Left forelimb (tissue), 1 donor: ENCODE measurements at regions not wholly inside any gene's neighbourhood (a gene's known extent, or its start where the extent isn't known, plus 50 kb on each side); places are given as distances from the start of the nearest gene placed in this dataset.
"Not testable (repeated sequence)": the region's sequence is repeated elsewhere in the genome, so short reads cannot be mapped to it uniquely, and the experiment has no call there.

Experiments
- DNase-seq: peaks from one replicate; pipeline ENCODE4 v3.0.0-alpha.2; 2018; ENCODE audit warnings: low spot score

DNA sequence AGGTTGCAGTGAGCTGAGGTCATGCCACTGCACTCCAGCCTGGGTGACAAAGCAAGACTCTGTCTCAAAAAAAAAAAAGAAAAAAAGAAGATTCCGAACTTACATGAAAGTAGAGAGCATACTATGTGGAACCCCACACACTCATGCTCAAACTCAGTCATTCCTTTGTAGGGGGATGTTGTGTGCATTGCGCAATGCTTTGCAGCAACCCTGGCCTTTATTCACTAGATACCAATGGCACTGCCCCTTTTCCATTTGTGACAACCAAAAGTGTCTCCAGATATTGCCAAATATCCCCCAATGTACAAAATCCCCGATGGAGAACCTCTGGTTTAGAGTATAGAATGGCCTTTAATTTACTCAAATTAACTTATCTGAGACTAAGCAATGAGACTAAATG lies 158.6 kb downstream of the GJA1 start:
- DNase-seq = no peak

GRCh38 chr6:121595646-121596045 lies 160.2 kb downstream of the GJA1 start:
- no peak for DNase-seq

GRCh38 chr6:121596441-121596840 lies 161.0 kb downstream of the GJA1 start:
- DNase-seq = no peak

DNA sequence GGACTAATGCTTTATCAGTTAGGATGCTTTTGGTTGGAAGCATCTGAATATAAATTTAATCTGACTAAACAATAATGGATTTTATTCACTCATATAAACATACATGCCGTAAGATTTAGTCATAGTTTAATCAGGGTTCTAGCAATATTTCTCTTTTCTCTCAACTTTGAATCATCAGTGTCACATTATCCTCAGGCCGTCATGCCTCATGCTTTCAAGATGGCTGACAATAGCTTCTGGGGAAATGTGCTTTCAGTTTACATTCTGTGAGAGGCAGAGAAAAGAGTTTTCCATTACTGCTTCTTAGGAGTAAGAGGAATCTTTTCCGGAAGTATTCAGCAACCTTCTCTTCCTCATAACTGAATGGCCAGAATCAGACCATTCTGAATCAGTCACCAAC lies 162.2 kb downstream of the GJA1 start:
- no peak for DNase-seq

DNA sequence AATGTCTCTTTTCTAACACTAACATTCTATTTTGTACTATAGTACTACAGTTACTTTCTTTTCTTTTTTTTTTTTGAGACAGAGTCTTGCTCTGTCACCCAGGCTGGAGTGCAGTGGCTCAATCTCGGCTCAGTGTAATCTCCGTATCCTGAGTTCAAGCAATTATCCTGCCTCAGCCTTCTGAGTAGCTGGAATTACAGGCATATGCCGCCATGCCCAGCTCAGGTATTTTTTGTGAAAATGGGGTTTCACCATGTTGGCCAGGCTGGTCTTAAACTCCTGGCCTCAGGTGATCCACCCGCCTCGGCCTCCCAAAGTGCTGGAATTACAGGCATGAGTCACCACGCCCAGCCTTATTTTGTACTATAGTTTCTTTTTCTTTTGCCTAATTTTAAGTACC lies 163.9 kb downstream of the GJA1 start:
- DNase-seq = not testable (repeated sequence)

DNA sequence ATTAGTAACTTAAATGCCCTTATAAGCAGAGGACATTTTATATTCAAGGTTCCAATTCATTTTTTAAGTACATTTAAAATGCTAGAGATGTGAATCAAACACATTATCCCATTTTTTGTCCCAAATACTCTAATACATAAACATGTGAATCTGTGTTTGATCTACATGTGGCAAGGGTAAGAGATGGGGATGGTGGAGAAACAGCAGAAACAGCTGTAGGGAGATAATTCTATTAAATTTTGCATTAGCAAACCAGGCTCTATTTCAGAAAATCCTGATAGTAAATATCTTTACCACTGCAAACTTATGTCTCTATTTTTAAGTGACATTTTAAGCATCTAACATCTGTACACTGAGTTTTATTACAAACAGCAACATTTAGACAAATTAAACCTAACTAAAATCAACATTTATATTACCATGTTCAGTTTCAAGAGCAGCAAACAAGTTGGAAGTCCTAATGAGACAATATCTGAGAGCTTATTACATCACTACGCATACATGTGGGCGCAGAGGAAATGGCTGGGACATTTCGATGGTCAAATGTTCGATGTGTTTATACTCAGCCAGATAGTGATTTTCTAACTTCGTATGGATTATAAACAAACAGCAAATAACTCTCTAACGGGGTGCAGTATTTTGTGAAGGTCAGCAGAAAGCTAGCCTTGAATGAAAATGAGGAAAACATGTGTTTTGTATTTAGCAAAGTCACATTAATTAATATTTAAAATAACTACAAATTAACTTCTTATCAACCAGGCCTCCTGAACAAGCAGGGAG lies 165.1 kb downstream of the GJA1 start:
- no peak for DNase-seq

- DNase-seq = no peak
Observed at GRCh38 chr6:121603486-121603885, 168.0 kb downstream of the GJA1 start.

DNA sequence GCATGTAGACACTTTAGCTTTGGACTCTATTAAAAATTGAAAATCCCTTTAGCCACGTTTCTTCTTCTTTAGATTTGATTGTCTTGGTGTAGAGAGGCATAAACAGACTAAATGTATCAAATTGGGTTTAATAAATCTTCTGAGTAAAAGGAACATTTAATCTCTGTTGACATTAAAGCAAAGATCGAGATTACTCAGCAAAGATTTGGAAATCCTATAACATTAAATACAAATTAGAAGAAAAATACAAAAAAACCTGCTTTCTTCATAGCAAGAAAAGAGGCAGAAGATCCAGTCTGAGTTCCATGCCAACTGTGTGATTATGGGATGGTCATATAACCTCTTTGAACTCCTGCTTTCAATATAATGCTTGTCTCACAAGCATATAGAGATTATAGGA lies 172.3 kb downstream of the GJA1 start:
- no peak for DNase-seq

DNA sequence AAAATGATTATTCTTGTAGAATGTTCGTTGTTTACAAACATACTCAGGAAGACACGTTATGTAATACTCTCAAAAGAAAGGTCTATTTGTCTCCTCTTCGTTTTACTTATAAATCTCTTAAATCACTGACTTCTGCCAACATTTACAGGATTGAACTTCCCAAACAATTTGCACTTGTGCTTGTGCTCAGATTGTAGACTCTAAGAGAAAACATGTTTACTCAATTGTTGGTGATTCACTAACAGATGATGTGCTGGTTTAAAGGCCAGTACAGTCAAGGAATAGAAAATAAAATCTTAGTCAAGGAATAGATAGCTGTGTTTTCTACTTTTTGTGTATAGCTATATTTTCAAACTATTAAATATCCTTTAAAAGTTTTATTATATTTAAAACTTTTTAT lies 172.8 kb downstream of the GJA1 start:
- DNase-seq = no peak

GRCh38 chr6:121609281-121609680 lies 173.8 kb downstream of the GJA1 start:
- no peak for DNase-seq

DNA sequence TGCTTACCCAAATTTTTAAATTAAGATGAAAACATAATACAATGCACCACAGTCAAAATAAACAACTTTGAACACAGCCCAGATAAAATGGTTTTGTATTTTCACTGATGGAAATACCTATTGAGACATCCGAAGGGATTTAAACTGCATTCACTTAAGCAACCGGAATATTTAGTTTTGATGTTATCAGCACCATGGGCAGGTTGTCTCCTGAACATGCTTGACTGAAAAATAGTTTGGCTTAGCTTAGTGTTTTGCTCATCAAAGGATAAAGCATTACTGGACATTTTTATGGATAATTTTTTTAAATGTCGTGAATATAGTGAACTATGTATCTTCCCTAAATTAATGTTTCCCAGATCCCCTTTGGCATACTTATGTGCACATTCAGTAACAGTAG lies 177.5 kb downstream of the GJA1 start:
- DNase-seq = no peak

DNA sequence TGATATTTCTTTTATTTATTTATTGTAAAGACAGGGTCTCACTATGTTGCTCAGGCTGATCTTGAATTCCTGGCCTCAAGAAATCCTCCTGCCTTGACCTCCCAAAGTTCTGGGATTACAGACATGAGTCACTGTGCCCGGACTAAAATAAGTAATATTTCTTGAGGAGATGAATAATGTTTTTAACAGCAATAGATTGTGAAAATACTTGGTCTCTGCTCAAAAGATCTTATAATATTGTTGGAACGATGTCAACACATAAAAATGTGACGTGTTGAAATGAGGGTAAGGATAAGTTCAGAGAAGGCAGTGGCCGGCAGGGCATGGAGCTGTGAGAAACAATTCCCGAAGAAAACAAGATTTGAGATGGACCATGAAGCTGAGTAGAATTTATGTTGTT lies 178.7 kb downstream of the GJA1 start:
- no peak for DNase-seq

DNA sequence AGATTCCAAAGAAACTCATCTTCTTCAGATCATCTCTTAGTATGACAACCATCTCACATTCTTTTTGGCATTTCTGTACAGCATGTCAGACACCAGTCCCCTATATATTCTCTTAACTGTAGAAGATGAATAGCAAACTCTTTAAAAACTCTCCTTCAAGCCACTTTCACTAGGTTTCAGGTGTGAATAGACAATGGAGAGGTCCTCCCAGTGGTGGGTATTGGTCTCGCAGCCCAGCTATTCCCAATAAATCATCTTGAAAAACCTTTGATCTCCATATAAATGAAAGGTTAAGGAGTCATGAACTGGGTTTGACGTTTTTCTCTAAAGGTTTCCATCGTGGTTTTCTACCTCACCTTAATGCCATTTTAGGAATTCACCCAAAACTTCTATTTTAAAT lies 180.0 kb downstream of the GJA1 start:
- DNase-seq = no peak

GRCh38 chr6:121616406-121616805 lies 181.0 kb downstream of the GJA1 start:
- DNase-seq = no peak

GRCh38 chr6:121617388-121617787 lies 181.9 kb downstream of the GJA1 start:
- DNase-seq = no peak

DNA sequence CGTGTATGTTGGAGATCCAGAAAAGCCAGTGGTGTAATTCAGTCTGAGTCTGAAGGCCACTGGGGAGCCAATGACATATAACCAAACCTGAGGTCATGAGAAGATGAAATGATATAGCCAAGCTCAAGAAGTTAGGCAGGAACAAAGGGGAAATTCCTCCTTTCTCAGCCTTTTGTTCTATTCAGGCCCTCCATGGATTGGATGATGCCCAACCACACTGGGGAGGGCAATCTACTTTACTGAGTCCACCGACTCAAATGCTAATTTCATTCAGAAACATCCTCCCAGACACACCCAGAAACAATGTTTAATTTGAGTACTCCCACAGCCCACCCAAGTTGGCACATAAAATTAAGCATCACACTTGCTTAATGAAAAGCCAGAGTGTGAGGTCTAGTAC lies 183.6 kb downstream of the GJA1 start:
- DNase-seq = no peak

DNA sequence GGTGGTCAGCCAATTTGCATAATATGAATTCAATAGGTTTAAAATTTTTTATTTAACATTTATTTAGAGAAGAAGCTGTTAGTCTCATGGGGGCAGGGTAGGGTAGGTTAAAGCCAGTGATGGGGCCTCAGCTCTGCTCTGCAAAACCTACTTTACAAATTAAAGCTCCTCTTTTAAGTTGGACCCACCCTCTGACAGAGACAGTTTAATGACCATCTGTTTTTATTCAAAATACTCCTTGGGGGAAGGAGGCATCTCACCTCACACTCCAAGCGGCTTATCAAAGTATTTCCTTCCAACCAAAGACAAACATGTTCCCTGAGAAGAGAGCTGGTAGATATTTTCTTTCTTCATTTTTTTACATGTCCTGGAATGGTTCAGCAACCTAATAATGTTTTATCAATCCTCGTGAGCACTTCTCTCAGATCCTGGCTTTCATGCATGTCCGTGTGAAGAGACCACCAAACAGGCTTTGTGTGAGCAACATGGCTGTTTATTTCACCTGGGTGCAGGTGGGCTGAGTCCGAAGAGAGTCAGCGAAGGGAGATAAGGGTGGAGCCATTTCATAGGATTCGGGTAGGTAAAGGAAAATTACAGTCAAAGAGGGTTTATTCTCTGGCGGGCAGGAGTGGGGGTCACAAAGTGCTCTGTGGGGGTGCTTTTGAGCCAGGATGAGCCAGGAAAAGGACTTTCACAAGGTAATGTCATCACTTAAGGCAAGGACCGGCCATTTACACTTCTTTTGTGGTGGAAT lies 184.7 kb downstream of the GJA1 start:
- no peak for DNase-seq

DNA sequence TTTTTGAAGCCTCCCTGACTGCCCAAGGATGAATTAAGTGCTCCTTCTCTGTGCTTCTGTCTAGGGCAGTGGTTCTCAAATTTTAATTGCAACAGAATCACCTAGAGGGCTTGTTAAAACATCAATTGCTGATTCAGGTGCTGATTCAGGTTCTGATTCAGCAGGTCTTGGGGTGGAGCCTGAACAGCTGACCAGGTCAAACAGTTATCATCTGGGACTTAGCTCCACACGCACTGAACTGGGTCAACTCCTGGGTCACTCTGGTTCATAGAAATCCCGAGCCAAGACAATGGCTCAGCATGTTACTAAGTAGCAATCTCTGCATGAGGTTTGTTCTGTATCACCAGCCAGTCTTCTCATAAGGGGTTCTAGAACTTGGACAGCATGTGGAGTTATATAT lies 192.3 kb downstream of the GJA1 start:
- no peak for DNase-seq

DNA sequence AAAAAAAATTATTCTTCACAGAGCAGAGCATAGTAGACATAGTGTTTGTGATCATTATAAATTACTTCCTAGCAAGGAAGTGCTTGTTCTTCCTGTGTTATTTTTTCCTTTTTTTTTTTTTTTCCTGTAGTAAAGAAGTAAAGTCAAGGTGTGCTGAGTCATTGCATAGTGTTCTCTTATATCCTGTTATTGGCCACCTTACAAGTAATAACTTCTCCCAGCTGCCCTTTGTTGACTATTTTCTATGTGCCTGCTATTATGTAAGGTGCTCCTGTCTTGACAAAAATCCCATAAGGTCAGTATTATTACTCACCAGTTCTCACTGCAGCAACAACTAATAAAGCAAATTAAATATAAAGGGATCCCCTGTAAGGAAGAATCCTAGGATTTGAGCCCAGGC lies 195.3 kb downstream of the GJA1 start:
- DNase-seq = no peak

GRCh38 chr6:121631752-121632151 lies 196.3 kb downstream of the GJA1 start:
- DNase-seq = not testable (repeated sequence)

- no peak for DNase-seq
Observed at GRCh38 chr6:121633309-121633708, 197.9 kb downstream of the GJA1 start.

- DNase-seq = not testable (repeated sequence)
Observed at GRCh38 chr6:121634586-121634985, 199.1 kb downstream of the GJA1 start.

GRCh38 chr6:121635355-121635754 lies 199.9 kb downstream of the GJA1 start:
- no peak for DNase-seq

GRCh38 chr6:121636217-121636616 lies 200.8 kb downstream of the GJA1 start:
- DNase-seq = not testable (repeated sequence)
